Nephron (organoid): ENCODE measurements at regions not wholly inside any gene's neighbourhood (a gene's known extent, or its start where the extent isn't known, plus 50 kb on each side); places are given as distances from the start of the nearest gene placed in this dataset.
"Not testable (repeated sequence)": the region's sequence is repeated elsewhere in the genome, so short reads cannot be mapped to it uniquely, and the experiment has no call there.

ENCODE experiments used
- H3K27ac Mint-ChIP-seq, 3 experiments: 2 replicates each; pipeline ENCODE4 v1.8.0; 2020; ENCODE audit warnings: mixed read lengths in 3 of 3, mild to moderate bottlenecking in 2 of 3, moderate library complexity in 1 of 3
- H3K27me3 Mint-ChIP-seq: 2 replicates; pipeline ENCODE4 v1.8.0; 2021; ENCODE audit warnings: low read depth, mild to moderate bottlenecking, moderate library complexity, mixed read lengths
- H3K36me3 Mint-ChIP-seq: 2 replicates; pipeline ENCODE4 v1.8.0; 2020; ENCODE audit warnings: low read depth, mixed read lengths
- H3K4me1 Mint-ChIP-seq: 2 replicates; pipeline ENCODE4 v1.8.0; 2020; ENCODE audit warnings: mixed read lengths
- H3K4me3 Mint-ChIP-seq, 3 experiments: 2 replicates each; pipeline ENCODE4 v1.8.0; 2020; ENCODE audit warnings: mild to moderate bottlenecking in 3 of 3, mixed read lengths in 3 of 3, moderate library complexity in 2 of 3
- H3K9me3 Mint-ChIP-seq: 2 replicates; pipeline ENCODE4 v1.8.0; 2020; ENCODE audit warnings: mixed read lengths
- CTCF ChIP-seq, 3 experiments: fragments of 200-600 bp; sonication (generic); IDR thresholded peaks; one replicate each; pipeline ENCODE4 v1.5.0; 2021; ENCODE audit warnings: antibody characterized with exemption in 3 of 3; ENCODE audit not compliant: unreplicated experiment in 3 of 3

DNA sequence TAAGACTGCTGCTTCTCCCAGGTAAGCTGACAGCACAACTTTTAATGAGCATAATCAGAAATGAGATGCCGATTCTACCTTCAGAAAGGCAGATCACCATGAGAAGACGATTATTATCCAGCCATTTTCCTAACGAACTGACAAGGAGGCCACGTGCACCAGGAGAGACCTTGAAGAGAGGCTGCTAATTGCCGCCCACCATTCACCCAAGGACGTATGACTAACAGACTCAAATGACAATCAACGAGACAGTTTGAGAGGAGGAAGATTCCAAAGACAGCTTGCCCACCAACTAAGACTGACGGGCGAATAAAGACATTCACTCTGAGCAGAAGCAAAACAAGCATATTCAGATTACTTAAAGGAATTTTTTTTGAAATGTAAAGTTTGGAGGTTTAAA, 301.9 kb upstream of the TAC1 start:
- TF ChIP-seq CTCF (IDR thresholded peaks at IDR 0.05; ENCODE audit: unreplicated experiment in 3 of 3): no peak
- no peaks in the 10 kb centered on the region for H3K36me3 Mint-ChIP-seq
- H3K4me3 Mint-ChIP-seq: no peak overlapping the region
- H3K9me3 Mint-ChIP-seq: no peaks in the 10 kb centered on the region
- H3K27me3 Mint-ChIP-seq: no peaks in the 10 kb centered on the region
- H3K27ac Mint-ChIP-seq: no peak overlapping the region
- H3K4me1 Mint-ChIP-seq: no peaks in the 10 kb centered on the region

DNA sequence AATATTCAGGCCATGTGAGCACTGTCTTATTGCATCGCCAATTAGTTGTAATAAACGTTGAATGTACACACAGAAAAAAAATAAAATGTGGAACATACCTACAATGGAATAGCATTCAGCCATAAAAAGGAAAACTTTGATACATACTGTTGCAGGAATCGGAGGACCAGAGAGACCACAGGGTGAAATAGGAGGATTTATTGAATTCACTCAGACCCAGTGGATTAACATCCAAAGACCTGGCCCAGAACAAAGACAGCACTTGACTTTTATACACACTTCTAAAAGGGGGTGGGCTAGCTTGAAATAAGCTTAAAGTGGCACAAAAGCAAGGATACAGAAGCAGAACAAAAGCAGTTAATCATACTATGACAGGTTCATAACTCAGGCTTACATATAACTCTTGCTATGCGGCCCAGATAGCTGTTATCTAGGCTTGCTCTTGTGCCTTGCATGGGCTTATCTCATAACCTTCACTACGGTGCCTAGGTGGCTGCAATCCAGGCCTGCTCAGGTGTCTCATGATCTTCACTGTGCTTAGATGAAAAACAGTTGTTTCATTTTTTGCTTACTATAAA, 292.2 kb upstream of the TAC1 start:
- Mint-ChIP-seq H3K27ac (no peak overlapping the region), H3K4me3 (no peak overlapping the region), H3K27me3 (no peaks in the 10 kb centered on the region), H3K4me1 (no peaks in the 10 kb centered on the region), H3K9me3 (peaks cover 22% of the 10 kb centered on the region), H3K36me3 (no peaks in the 10 kb centered on the region)
- no peak for TF ChIP-seq CTCF (IDR thresholded peaks at IDR 0.05; ENCODE audit: unreplicated experiment in 3 of 3)

DNA sequence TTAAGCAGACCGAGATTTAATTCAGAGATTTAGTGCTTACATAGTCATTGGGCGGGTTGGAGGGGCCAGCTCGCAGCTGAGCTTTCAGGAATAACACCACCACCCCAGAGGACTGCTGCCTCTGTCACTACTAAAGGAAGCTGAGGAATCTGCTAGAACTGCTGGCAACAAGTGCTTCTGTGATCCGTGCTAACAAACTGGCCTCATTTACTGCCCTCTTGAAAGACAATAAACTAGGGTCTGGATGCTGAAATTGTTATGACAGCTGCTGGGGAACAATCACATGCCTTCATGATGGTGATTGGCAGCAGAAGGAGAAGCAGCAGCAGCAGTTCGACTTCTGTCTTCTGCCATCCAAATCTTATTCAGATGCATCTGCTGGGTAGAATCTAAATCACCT, 285.5 kb upstream of the TAC1 start:
- Mint-ChIP-seq H3K4me1 (peaks cover 18% of the 10 kb centered on the region), H3K36me3 (peaks cover 7% of the 10 kb centered on the region), H3K9me3 (peaks cover 18% of the 10 kb centered on the region), H3K27me3 (no peaks in the 10 kb centered on the region), H3K4me3 (no peak overlapping the region), H3K27ac (peak overlapping the region in 1 of 3 experiments; percentile 15)
- TF ChIP-seq CTCF (IDR thresholded peaks at IDR 0.05; ENCODE audit: unreplicated experiment in 3 of 3): no peak

DNA sequence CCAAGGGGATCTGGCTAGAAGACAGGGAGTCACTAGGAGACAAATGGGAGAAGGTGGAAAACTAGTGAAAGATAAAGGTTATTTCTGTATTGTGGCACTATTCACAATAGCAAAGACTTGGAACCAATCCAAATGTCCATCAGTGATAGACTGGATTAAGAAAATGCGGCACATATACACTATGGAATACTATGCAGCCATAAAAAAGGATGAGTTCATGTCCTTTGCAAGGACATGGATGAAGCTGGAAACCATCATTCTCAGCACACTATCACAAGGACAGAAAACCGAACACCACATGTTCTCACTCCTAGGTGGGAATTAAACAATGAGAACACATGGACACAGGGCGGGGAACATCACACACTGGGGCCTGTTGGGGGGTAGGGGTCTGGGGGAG, 282.4 kb upstream of the TAC1 start:
- H3K36me3 Mint-ChIP-seq, H3K4me3 Mint-ChIP-seq, H3K27me3 Mint-ChIP-seq, H3K27ac Mint-ChIP-seq: not testable (repeated sequence)
- H3K9me3 Mint-ChIP-seq: peaks cover 14% of the 10 kb centered on the region
- peaks cover 18% of the 10 kb centered on the region for H3K4me1 Mint-ChIP-seq

DNA sequence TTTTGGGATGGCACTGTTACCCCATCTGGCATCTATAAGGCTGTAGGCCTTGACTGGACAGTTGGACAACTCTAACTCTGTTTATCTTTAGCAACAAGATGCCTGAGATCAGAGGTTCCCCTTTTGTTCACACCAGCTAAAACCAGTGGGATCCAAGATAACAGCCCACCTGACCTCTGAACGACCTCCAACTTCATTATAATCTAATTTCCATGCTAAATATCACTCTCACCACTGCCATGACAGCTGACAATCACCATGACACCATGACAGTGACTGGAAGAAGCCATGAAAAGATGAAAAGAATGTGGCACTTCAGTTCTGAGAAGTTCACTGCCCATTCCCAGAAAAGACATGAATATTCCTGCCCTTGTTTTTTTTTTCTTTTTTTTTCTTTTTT, 281.4 kb upstream of the TAC1 start:
- H3K27ac Mint-ChIP-seq: no peak overlapping the region
- peaks cover 18% of the 10 kb centered on the region for H3K4me1 Mint-ChIP-seq
- peaks cover 14% of the 10 kb centered on the region for H3K9me3 Mint-ChIP-seq
- no peak for TF ChIP-seq CTCF (IDR thresholded peaks at IDR 0.05; ENCODE audit: unreplicated experiment in 3 of 3)
- H3K36me3 Mint-ChIP-seq: peaks cover 7% of the 10 kb centered on the region
- no peak overlapping the region for H3K4me3 Mint-ChIP-seq
- no peaks in the 10 kb centered on the region for H3K27me3 Mint-ChIP-seq

DNA sequence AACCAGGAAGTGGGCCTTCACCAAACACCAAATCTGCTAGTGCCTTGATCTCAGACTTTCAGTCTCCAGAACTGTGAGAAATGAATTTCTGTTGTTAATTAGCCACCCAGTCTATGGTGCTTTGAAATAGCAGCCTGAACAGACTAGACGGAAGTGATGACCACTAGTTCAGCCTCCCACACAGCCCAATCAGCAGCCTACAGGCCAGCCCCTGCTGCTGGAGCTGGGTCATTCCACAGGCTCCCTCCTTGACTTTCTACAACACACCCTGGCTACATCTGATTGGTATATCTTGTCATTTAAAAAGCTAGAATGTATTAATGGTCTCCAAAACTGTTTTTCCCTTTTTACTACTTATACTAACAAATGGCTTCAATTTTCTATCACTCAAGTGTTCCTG, 277.2 kb upstream of the TAC1 start:
- H3K27ac Mint-ChIP-seq: no peak overlapping the region
- peaks cover 6% of the 10 kb centered on the region for H3K9me3 Mint-ChIP-seq
- no peak overlapping the region for H3K4me3 Mint-ChIP-seq
- H3K4me1 Mint-ChIP-seq: peaks cover 9% of the 10 kb centered on the region
- no peaks in the 10 kb centered on the region for H3K36me3 Mint-ChIP-seq
- peaks cover 3% of the 10 kb centered on the region for H3K27me3 Mint-ChIP-seq
- no peak for TF ChIP-seq CTCF (IDR thresholded peaks at IDR 0.05; ENCODE audit: unreplicated experiment in 3 of 3)
